ENCODE measurements at regions not wholly inside any gene's neighbourhood (a gene's known extent, or its start where the extent isn't known, plus 50 kb on each side); places are given as distances from the start of the nearest gene placed in this dataset.

GRCh38 chr22:46064228-46064965, 85.9 kb upstream of the PPARA start:
- intact Hi-C loops (cut with DNase I; ENCODE audit: low total_unique reads), result no loop called here
- Histone ChIP-seq H3K9me3 (no peaks in the 10 kb centered on the region), H3K27ac (peak overlapping the region; percentile 100), H3K27me3 (no peaks in the 10 kb centered on the region), H3K36me3 (no peaks in the 10 kb centered on the region), H3K4me1 (peaks cover 11 to 22% of the 10 kb centered on the region in 2 donors), H3K4me3 (peak overlapping the region; percentile 3 to 99)
- peak; percentile 37 to 44 for DNase-seq
- TF ChIP-seq POLR2A (IDR thresholded peaks at IDR 0.05), result no peak

- Histone ChIP-seq H3K27ac (peak overlapping the region; percentile 100), H3K9me3 (no peaks in the 10 kb centered on the region), H3K27me3 (no peaks in the 10 kb centered on the region), H3K36me3 (no peaks in the 10 kb centered on the region), H3K4me3 (peak overlapping the region; percentile 3 to 99), H3K4me1 (peaks cover 7 to 22% of the 10 kb centered on the region in 2 donors)
- intact Hi-C loops (cut with DNase I; ENCODE audit: low total_unique reads), result no loop called here
- DNase-seq, result peak; percentile 31 to 44
- no peak for TF ChIP-seq POLR2A (IDR thresholded peaks at IDR 0.05)
- no peak for TF ChIP-seq CTCF (IDR thresholded peaks at IDR 0.05)
Observed at GRCh38 chr22:46064966-46065666, 85.2 kb upstream of the PPARA start.

DNA sequence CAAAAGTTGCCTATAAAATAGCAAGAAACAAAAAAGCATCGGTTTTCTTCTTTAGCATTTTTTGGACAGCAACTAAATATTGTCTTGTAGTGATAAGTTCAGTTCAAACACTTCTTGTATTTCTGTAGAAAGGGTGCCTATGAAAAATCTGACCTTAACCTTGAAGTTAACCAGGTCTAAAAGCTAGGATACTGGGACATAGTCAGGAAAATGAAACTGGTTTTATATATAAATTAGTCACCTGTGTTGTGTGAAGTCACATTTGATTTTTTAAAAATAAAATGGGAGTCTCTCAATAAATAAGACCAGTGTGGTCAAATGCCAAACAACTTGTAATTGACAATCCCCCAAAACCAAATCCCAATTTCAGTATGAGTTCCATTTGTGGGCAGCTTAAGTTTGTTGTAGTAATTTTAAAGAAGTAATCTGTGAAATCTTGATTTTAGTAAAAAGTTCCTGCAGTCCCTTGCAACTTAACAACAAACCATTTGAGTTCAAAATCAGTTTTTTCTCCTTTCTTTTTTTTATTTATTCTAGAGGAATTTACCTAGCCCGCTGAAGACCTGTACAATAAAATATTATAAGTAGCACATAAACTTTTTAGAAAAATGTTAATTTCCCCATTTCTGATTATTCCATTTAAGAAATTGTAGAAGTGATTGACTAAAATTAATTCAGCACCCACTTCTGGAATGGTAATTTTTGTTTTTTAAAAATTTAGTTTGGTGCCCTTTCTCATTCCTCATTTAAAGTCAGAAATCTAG, 84.5 kb upstream of the PPARA start:
- peak overlapping the region; percentile 100 for H3K27ac ChIP-seq
- no peak for TF ChIP-seq CTCF (IDR thresholded peaks at IDR 0.05)
- TF ChIP-seq POLR2A (IDR thresholded peaks at IDR 0.05), result no peak
- no peaks in the 10 kb centered on the region for H3K9me3 ChIP-seq
- DNase-seq, result no peak
- peaks cover 7 to 22% of the 10 kb centered on the region in 2 donors for H3K4me1 ChIP-seq
- no peaks in the 10 kb centered on the region for H3K27me3 ChIP-seq
- intact Hi-C loops (cut with DNase I; ENCODE audit: low total_unique reads), result no loop called here
- H3K36me3 ChIP-seq, result no peaks in the 10 kb centered on the region
- H3K4me3 ChIP-seq, result peak overlapping the region; percentile 28 to 99

GRCh38 chr22:46066691-46067090, 83.6 kb upstream of the PPARA start:
- peak; percentile 23 to 47 for DNase-seq
- Histone ChIP-seq H3K27ac (peak overlapping the region; percentile 100), H3K36me3 (no peaks in the 10 kb centered on the region), H3K9me3 (no peaks in the 10 kb centered on the region), H3K27me3 (no peaks in the 10 kb centered on the region), H3K4me1 (peaks cover 7 to 16% of the 10 kb centered on the region in 2 donors), H3K4me3 (peak overlapping the region; percentile 28 to 99)
- no peak for TF ChIP-seq CTCF (IDR thresholded peaks at IDR 0.05)
- no peak for TF ChIP-seq POLR2A (IDR thresholded peaks at IDR 0.05)
- intact Hi-C loops (cut with DNase I; ENCODE audit: low total_unique reads), result no loop called here

DNA sequence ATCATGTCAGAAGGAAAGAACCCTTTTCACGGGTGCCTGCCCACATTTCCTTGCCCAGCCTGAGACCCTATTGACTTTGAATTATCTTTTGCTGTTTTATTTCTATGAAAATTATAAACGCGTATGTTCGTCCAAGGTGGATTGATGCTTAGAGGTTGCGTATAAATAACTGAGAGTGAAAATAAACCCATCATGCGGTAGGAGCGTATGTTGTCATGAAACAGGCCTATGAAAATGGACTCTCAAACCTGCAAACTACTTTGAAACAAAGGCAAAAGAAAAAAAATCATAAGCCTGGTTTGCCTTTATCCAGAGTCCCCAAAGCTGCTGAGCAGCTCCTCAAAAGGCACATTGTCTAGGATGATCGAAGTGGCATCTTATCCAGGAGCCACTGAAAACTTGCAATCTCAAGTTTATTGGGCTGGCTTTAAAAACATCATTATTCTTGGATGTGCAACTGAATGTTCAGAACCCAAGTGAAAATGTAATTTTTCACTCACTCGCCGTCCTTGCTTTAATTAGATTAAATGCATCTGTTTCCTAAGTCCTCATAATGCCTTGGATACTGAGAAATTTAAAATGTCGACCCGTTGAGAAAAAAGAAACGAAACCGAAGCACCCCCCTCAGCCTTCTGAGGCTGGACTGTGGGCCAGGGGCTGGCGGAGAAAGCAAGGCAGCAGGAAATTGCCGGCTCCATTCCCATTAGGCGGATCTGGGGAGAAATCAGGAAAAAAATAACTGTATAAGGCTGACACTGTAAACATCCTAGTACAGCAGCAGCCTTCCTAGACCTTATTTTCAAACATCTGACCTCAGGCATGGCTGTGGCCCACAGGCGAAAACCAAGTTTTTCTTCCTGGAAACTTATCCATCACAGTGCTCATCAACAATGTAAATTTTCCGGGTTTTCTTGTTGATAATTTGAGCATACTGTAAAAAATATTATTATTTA, 82.9 kb upstream of the PPARA start:
- Histone ChIP-seq H3K27me3 (no peaks in the 10 kb centered on the region), H3K27ac (peak overlapping the region; percentile 100), H3K4me3 (peak overlapping the region; percentile 28 to 99), H3K9me3 (no peaks in the 10 kb centered on the region), H3K4me1 (peaks cover 7 to 12% of the 10 kb centered on the region in 2 donors), H3K36me3 (no peaks in the 10 kb centered on the region)
- intact Hi-C loops (cut with DNase I; ENCODE audit: low total_unique reads), result no loop called here
- DNase-seq, result peak; percentile 30 to 38
- TF ChIP-seq CTCF (IDR thresholded peaks at IDR 0.05) (no peak), POLR2A (IDR thresholded peaks at IDR 0.05) (no peak)
